ENCODE measurements at regions not wholly inside any gene's neighbourhood (a gene's known extent, or its start where the extent isn't known, plus 50 kb on each side); places are given as distances from the start of the nearest gene placed in this dataset.

DNA sequence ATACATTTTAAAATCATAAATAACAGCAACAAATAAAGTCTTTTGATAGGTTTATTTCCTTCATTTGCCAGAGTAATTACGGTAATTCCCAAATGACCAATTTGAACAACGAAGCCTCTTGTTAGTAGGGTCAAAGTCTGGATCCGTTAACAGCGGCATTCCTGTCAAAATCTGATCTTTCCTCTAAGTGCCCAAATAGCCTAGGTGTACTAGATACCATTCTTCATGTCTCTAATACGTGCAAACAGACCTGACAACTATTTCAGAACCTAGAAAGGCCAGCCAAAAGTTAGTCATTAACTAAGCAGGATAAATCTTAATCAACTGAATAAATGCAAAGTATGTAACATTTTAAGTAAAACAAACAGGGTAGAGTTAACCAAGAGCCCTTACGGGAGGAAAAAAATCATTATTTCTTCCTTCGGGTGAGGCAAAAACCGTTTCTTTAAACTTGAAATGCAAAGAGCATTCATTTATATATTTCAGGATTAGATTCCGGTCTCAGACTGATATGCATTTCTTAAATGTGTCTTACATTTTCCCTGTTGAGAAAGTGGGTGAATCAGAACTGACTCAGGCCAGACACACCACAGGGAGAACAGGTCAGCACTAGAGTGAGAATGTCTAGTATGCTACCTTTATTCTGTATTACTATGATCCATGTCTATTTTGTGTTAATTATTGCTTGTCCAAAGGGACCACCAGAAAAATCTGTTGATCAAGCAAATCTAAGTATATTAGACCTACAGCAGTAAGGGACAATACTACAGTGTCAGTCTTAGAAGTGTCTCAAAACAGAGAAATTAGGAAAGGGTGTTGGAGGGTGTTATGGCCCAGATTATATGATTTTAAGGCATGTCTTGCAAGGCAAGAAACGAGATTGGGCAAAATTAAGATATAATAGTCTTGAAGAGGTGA is 141.5 kb upstream of the NDUFV2 start:
- TF ChIP-seq POLR2AphosphoS5 (IDR thresholded peaks at IDR 0.05; ENCODE audit: low read depth, low read length) = no peak
- TF ChIP-seq, protein P1, sequence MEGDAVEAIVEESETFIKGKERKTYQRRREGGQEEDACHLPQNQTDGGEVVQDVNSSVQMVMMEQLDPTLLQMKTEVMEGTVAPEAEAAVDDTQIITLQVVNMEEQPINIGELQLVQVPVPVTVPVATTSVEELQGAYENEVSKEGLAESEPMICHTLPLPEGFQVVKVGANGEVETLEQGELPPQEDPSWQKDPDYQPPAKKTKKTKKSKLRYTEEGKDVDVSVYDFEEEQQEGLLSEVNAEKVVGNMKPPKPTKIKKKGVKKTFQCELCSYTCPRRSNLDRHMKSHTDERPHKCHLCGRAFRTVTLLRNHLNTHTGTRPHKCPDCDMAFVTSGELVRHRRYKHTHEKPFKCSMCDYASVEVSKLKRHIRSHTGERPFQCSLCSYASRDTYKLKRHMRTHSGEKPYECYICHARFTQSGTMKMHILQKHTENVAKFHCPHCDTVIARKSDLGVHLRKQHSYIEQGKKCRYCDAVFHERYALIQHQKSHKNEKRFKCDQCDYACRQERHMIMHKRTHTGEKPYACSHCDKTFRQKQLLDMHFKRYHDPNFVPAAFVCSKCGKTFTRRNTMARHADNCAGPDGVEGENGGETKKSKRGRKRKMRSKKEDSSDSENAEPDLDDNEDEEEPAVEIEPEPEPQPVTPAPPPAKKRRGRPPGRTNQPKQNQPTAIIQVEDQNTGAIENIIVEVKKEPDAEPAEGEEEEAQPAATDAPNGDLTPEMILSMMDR (IDR thresholded peaks at IDR 0.05) = no peak
- no peak for TF ChIP-seq TCF7L2 (IDR thresholded peaks at IDR 0.05; ENCODE audit: low read depth, low read length)
- TF ChIP-seq, protein P2, sequence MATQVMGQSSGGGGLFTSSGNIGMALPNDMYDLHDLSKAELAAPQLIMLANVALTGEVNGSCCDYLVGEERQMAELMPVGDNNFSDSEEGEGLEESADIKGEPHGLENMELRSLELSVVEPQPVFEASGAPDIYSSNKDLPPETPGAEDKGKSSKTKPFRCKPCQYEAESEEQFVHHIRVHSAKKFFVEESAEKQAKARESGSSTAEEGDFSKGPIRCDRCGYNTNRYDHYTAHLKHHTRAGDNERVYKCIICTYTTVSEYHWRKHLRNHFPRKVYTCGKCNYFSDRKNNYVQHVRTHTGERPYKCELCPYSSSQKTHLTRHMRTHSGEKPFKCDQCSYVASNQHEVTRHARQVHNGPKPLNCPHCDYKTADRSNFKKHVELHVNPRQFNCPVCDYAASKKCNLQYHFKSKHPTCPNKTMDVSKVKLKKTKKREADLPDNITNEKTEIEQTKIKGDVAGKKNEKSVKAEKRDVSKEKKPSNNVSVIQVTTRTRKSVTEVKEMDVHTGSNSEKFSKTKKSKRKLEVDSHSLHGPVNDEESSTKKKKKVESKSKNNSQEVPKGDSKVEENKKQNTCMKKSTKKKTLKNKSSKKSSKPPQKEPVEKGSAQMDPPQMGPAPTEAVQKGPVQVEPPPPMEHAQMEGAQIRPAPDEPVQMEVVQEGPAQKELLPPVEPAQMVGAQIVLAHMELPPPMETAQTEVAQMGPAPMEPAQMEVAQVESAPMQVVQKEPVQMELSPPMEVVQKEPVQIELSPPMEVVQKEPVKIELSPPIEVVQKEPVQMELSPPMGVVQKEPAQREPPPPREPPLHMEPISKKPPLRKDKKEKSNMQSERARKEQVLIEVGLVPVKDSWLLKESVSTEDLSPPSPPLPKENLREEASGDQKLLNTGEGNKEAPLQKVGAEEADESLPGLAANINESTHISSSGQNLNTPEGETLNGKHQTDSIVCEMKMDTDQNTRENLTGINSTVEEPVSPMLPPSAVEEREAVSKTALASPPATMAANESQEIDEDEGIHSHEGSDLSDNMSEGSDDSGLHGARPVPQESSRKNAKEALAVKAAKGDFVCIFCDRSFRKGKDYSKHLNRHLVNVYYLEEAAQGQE (IDR thresholded peaks at IDR 0.05; ENCODE audit: insufficient read depth in 1 of 2, low read depth in 2 of 2, low read length in 1 of 2) = no peak

All from Panc1 (cell line).